AG09319 (cell line): ENCODE measurements at regions not wholly inside any gene's neighbourhood (a gene's known extent, or its start where the extent isn't known, plus 50 kb on each side); places are given as distances from the start of the nearest gene placed in this dataset.

Experiments used
- DNase-seq: peaks from one replicate; pipeline ENCODE4 v3.0.0-alpha.2; 2010; ENCODE audit warnings: low read depth; ENCODE audit errors: extremely low read depth
- CTCF ChIP-seq: IDR thresholded peaks from 2 replicates; pipeline ENCODE4 v1.5.1; 2011; ENCODE audit warnings: low read depth, mild to moderate bottlenecking, inconsistent platforms, low read length, moderate library complexity

- DNase-seq: peak; percentile 72
- no peak for TF ChIP-seq CTCF
These were observed 284.1 kb downstream of the IRS1 start for GRCh38 chr2:226515344-226516055.

GRCh38 chr2:226514895-226515294 lies 284.7 kb downstream of the IRS1 start:
- no peak for TF ChIP-seq CTCF

GRCh38 chr2:226511311-226511710 lies 288.3 kb downstream of the IRS1 start:
- TF ChIP-seq CTCF: no peak
- no peak for DNase-seq

More at GRCh38 chr2:226514895-226515294, 284.7 kb downstream of the IRS1 start:
- DNase-seq: no peak

GRCh38 chr2:226508683-226509082 lies 290.9 kb downstream of the IRS1 start:
- DNase-seq: peak; percentile 69
- no peak for TF ChIP-seq CTCF

- TF ChIP-seq CTCF: no peak
- no peak for DNase-seq
These were observed 291.6 kb downstream of the IRS1 start for GRCh38 chr2:226508005-226508404.

- DNase-seq: no peak
- TF ChIP-seq CTCF: no peak
These were observed 302.3 kb downstream of the IRS1 start for GRCh38 chr2:226497146-226497909.

GRCh38 chr2:226496273-226496550 lies 303.4 kb downstream of the IRS1 start:
- TF ChIP-seq CTCF: no peak
- DNase-seq: no peak
